SK-N-MC (cell line): ENCODE measurements at regions not wholly inside any gene's neighbourhood (a gene's known extent, or its start where the extent isn't known, plus 50 kb on each side); places are given as distances from the start of the nearest gene placed in this dataset.

Source experiments
- EZH2 ChIP-seq: fragments of 200-600 bp; sonication (generic); IDR thresholded peaks from one replicate; pipeline ENCODE4 v1.6.1; 2017; ENCODE audit warnings: antibody characterized with exemption
- POLR2AphosphoS5 ChIP-seq: IDR thresholded peaks from 2 replicates; pipeline ENCODE4 v1.6.1; 2012; ENCODE audit warnings: mild to moderate bottlenecking, low read depth, low read length, borderline replicate concordance

- TF ChIP-seq POLR2AphosphoS5 (no peak), EZH2 (no peak)
These were observed 415.9 kb upstream of the SLC8A1 start for GRCh38 chr2:40867829-40868228.
